Kasumi-1 (cell line): ENCODE measurements at regions not wholly inside any gene's neighbourhood (a gene's known extent, or its start where the extent isn't known, plus 50 kb on each side); places are given as distances from the start of the nearest gene placed in this dataset.
A peak's percentile ranks its signal among the peaks of the same experiment; 100 is the strongest.

Experiments
- DNase-seq, 2 experiments: peaks; one replicate each; lab custom pipeline; 2025; lab: John Stamatoyannopoulos, UW

GRCh38 chr4:56240554-56241174 is 146.6 kb downstream of the AASDH start:
- DNase-seq, result no peak

- DNase-seq, result no peak
Observed at GRCh38 chr4:56238251-56238650, 149.0 kb downstream of the AASDH start.

- DNase-seq, result no peak
Observed at GRCh38 chr4:56235725-56236124, 151.6 kb downstream of the AASDH start.

GRCh38 chr4:56235011-56235410 is 152.3 kb downstream of the AASDH start:
- no peak for DNase-seq

- DNase-seq, result no peak
Observed at GRCh38 chr4:56234098-56234497, 153.2 kb downstream of the AASDH start.

- DNase-seq, result no peak
Observed at GRCh38 chr4:56231410-56231809, 155.9 kb downstream of the AASDH start.

GRCh38 chr4:56229947-56230346 is 157.3 kb downstream of the AASDH start:
- DNase-seq, result peak; percentile 90 to 97

GRCh38 chr4:56227301-56227835 is 159.9 kb downstream of the AASDH start:
- no peak for DNase-seq

- DNase-seq, result no peak
Observed at GRCh38 chr4:56226579-56226978, 160.7 kb downstream of the AASDH start.

- no peak for DNase-seq
Observed at GRCh38 chr4:56224641-56225040, 162.7 kb downstream of the AASDH start.

- no peak for DNase-seq
Observed at GRCh38 chr4:56222514-56222913, 164.8 kb downstream of the AASDH start.

GRCh38 chr4:56220261-56220660 is 167.0 kb downstream of the AASDH start:
- DNase-seq, result no peak

- DNase-seq, result no peak
Observed at GRCh38 chr4:56219447-56219846, 167.8 kb downstream of the AASDH start.

GRCh38 chr4:56218230-56218895 is 168.9 kb downstream of the AASDH start:
- no peak for DNase-seq

- DNase-seq, result no peak
Observed at GRCh38 chr4:56217343-56217890, 169.9 kb downstream of the AASDH start.

- peak; percentile 95 for DNase-seq
Observed at GRCh38 chr4:56215901-56216300, 171.4 kb downstream of the AASDH start.

- DNase-seq, result no peak
Observed at GRCh38 chr4:56215141-56215783, 172.0 kb downstream of the AASDH start.

- DNase-seq, result no peak
Observed at GRCh38 chr4:56213543-56213942, 173.7 kb downstream of the AASDH start.

- DNase-seq, result no peak
Observed at GRCh38 chr4:56212774-56213173, 174.5 kb downstream of the AASDH start.

GRCh38 chr4:56211202-56211601 is 176.1 kb downstream of the AASDH start:
- no peak for DNase-seq

GRCh38 chr4:56210397-56210796 is 176.9 kb downstream of the AASDH start:
- no peak for DNase-seq

- no peak for DNase-seq
Observed at GRCh38 chr4:56209767-56210166, 177.5 kb downstream of the AASDH start.

- DNase-seq, result no peak
Observed at GRCh38 chr4:56208103-56208502, 179.2 kb downstream of the AASDH start.
